ENCODE measurements at regions not wholly inside any gene's neighbourhood (a gene's known extent, or its start where the extent isn't known, plus 50 kb on each side); places are given as distances from the start of the nearest gene placed in this dataset.
"Not testable (repeated sequence)": the region's sequence is repeated elsewhere in the genome, so short reads cannot be mapped to it uniquely, and the experiment has no call there.

GRCh38 chr17:20706751-20707373 lies 127.3 kb downstream of the CDRT15L2 start:
- 77% methylated on average over 16 of the region's 16 CpGs for WGBS
- intact Hi-C loops (cut with DNase I) = no loop called here
- Histone ChIP-seq H3K27ac (replicated peaks in 1 of 4) (no peak overlapping the region), H3K36me3 (no peaks in the 10 kb centered on the region), H3K27me3 (peaks cover 0 to 8% (median 0%) of the 10 kb centered on the region in 4 donors), H3K9me3 (no peaks in the 10 kb centered on the region), H3K4me3 (no peak overlapping the region), H3K4me1 (no peaks in the 10 kb centered on the region)
- TF ChIP-seq POLR2A (IDR thresholded peaks at IDR 0.05; ENCODE audit: low read depth) = no peak
- TF ChIP-seq EP300 (IDR thresholded peaks at IDR 0.05) = no peak
- TF ChIP-seq CTCF (IDR thresholded peaks at IDR 0.05) = no peak
- no peak for DNase-seq (ENCODE audit: extremely low spot score)

- H3K4me1 ChIP-seq; DNase-seq (ENCODE audit: extremely low spot score); H3K36me3 ChIP-seq; intact Hi-C loops (cut with DNase I); H3K27me3 ChIP-seq; H3K9me3 ChIP-seq; H3K27ac ChIP-seq (replicated peaks in 1 of 4); H3K4me3 ChIP-seq: not testable (repeated sequence)
- 78% methylated on average over 11 of the region's 11 CpGs for WGBS
Observed at GRCh38 chr17:20708821-20709220, 129.3 kb downstream of the CDRT15L2 start.

DNA sequence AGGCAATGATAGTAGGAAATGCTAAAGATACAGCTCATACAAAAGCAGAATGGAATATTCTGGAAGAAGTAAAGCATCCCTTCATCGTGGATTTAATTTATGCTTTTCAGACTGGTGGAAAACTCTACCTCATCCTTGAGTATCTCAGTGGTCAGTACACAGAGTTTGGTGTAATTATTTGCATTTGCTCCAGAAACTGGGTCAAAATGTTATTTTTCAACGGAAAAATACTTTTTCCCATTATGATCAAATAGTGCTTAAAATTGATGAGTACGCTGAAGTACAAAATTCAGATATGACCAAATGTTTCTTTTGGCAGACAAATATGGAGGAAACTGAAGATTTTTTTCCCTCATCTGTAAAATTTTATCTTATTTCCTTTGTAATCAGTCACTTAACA lies 137.0 kb downstream of the CDRT15L2 start:
- H3K27ac ChIP-seq (replicated peaks in 1 of 4); DNase-seq (ENCODE audit: extremely low spot score); intact Hi-C loops (cut with DNase I); H3K4me3 ChIP-seq; H3K27me3 ChIP-seq; H3K4me1 ChIP-seq; H3K36me3 ChIP-seq: not testable (repeated sequence)
- WGBS = 81% methylated on average over 3 of the region's 3 CpGs
- H3K9me3 ChIP-seq = peaks cover 0 to 10% (median 7%) of the 10 kb centered on the region in 4 donors

- WGBS = 40% methylated on average over 5 of the region's 5 CpGs
- no peak for DNase-seq (ENCODE audit: extremely low spot score)
Observed at GRCh38 chr17:20721171-20721570, 141.6 kb downstream of the CDRT15L2 start.

GRCh38 chr17:20724391-20724790 lies 144.9 kb downstream of the CDRT15L2 start:
- H3K36me3 ChIP-seq; H3K27me3 ChIP-seq; DNase-seq (ENCODE audit: extremely low spot score); intact Hi-C loops (cut with DNase I); H3K27ac ChIP-seq (replicated peaks in 1 of 4); H3K4me1 ChIP-seq; H3K9me3 ChIP-seq; H3K4me3 ChIP-seq: not testable (repeated sequence)
- 71% methylated on average over 1 of the region's 1 CpG for WGBS

More at GRCh38 chr17:20721171-20721570, 141.6 kb downstream of the CDRT15L2 start:
- Histone ChIP-seq H3K4me1 (no peaks in the 10 kb centered on the region), H3K27ac (replicated peaks in 1 of 4) (no peak overlapping the region), H3K4me3 (no peak overlapping the region), H3K36me3 (no peaks in the 10 kb centered on the region), H3K27me3 (no peaks in the 10 kb centered on the region), H3K9me3 (peaks cover 0 to 10% (median 7%) of the 10 kb centered on the region in 4 donors)
- TF ChIP-seq CTCF (IDR thresholded peaks at IDR 0.05) = no peak
- TF ChIP-seq POLR2AphosphoS5 (IDR thresholded peaks at IDR 0.05) = no peak
- TF ChIP-seq POLR2A (IDR thresholded peaks at IDR 0.05; ENCODE audit: low read depth) = no peak
- TF ChIP-seq EP300 (IDR thresholded peaks at IDR 0.05) = no peak
- intact Hi-C loops (cut with DNase I) = no loop called here

DNA sequence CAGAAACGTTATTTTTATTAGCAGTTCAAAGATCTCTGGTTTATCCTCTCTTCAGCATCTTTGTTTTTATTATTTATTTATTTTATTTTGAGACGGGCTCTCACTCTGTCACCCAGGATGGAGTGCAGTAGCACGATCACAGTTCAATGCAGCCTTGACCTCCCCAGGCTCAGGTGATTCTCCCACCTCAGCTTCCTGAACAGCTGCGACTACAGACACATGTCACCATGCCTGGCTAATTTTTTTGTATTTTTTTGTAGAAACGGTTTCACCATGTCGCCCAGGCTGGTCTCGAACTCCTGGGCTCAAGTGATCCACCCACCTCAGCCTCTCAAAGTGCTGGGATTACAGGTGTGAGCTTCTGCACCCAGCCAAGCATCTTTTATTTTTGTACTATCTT lies 147.7 kb downstream of the CDRT15L2 start:
- intact Hi-C loops (cut with DNase I); H3K4me3 ChIP-seq: not testable (repeated sequence)
- 82% methylated on average over 7 of the region's 7 CpGs for WGBS

DNA sequence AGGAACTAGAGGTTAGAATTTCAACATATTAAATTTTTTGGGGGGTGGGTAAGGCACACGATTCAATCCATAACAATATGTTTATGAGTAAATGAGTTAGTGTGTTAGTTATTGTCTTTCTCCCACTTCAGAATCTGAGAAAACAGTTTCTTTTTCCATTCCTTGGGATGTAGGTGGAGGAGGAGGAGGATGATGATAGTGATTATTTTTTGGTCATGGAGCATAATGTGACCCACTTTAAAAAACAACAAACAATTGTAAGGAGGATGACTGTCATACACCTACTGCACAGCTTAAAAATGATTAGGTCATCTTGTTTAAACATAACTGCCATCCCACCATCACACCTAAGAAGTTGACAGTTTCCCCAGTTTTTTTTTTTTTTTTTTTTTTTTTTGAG lies 148.7 kb downstream of the CDRT15L2 start:
- Histone ChIP-seq H3K4me3 (no peak overlapping the region), H3K27me3 (peaks cover 0 to 4% (median 0%) of the 10 kb centered on the region in 4 donors), H3K4me1 (no peaks in the 10 kb centered on the region), H3K27ac (replicated peaks in 1 of 4) (no peak overlapping the region), H3K36me3 (no peaks in the 10 kb centered on the region), H3K9me3 (no peaks in the 10 kb centered on the region)
- intact Hi-C loops (cut with DNase I) = no loop called here
- no peak for DNase-seq (ENCODE audit: extremely low spot score)
- 68% methylated on average over 1 of the region's 1 CpG for WGBS
- TF ChIP-seq EP300 (IDR thresholded peaks at IDR 0.05) (no peak), POLR2AphosphoS5 (IDR thresholded peaks at IDR 0.05) (no peak), POLR2A (IDR thresholded peaks at IDR 0.05; ENCODE audit: low read depth) (no peak), CTCF (IDR thresholded peaks at IDR 0.05) (no peak)

More for the DNA sequence above, 147.7 kb downstream of the CDRT15L2 start:
- DNase-seq (ENCODE audit: extremely low spot score); H3K27ac ChIP-seq (replicated peaks in 1 of 4); H3K36me3 ChIP-seq; H3K4me1 ChIP-seq; H3K9me3 ChIP-seq; H3K27me3 ChIP-seq: not testable (repeated sequence)

- H3K9me3 ChIP-seq; DNase-seq (ENCODE audit: extremely low spot score); H3K27me3 ChIP-seq; H3K27ac ChIP-seq (replicated peaks in 1 of 4); intact Hi-C loops (cut with DNase I); H3K36me3 ChIP-seq; H3K4me1 ChIP-seq; H3K4me3 ChIP-seq: not testable (repeated sequence)
- 76% methylated on average over 6 of the region's 6 CpGs for WGBS
Observed at GRCh38 chr17:20731131-20731530, 151.6 kb downstream of the CDRT15L2 start.

All from esophagus muscularis mucosa (tissue), 4 donors.